ENCODE measurements at regions not wholly inside any gene's neighbourhood (a gene's known extent, or its start where the extent isn't known, plus 50 kb on each side); places are given as distances from the start of the nearest gene placed in this dataset.
"Not testable (repeated sequence)": the region's sequence is repeated elsewhere in the genome, so short reads cannot be mapped to it uniquely, and the experiment has no call there.

- Histone ChIP-seq H3K4me1 (no peaks in the 10 kb centered on the region), H3K9me3 (replicated peaks in 1 of 11) (peaks cover 6 to 19% (median 15%) of the 10 kb centered on the region in 11 experiments; a peak in 12 of 22 replicates), H3K4me3 (no peak overlapping the region), H3K4me2 (no peak overlapping the region), H3K36me3 (no peaks in the 10 kb centered on the region), H4K20me1 (no peaks in the 10 kb centered on the region), H3K27me3 (no peaks in the 10 kb centered on the region), H3K9ac (no peak overlapping the region), H3K27ac (no peak overlapping the region)
- TF ChIP-seq Cebpa-rat (IDR thresholded peaks at IDR 0.05), result no peak
Measured at GRCh38 chr3:73164622-73165021, 103.2 kb downstream of the EBLN2 start.

- Histone ChIP-seq H3K36me3 (no peaks in the 10 kb centered on the region), H3K9me3 (replicated peaks in 1 of 11) (no peaks in the 10 kb centered on the region), H3K27me3 (no peaks in the 10 kb centered on the region), H3K4me1 (no peaks in the 10 kb centered on the region), H3K4me2 (no peak overlapping the region), H3K4me3 (no peak overlapping the region), H3K9ac (no peak overlapping the region), H3K27ac (no peak overlapping the region), H4K20me1 (no peaks in the 10 kb centered on the region)
- no peak for TF ChIP-seq Cebpa-rat (IDR thresholded peaks at IDR 0.05)
Measured at GRCh38 chr3:73175698-73176097, 114.2 kb downstream of the EBLN2 start.

GRCh38 chr3:73176941-73177340 lies 115.5 kb downstream of the EBLN2 start:
- Histone ChIP-seq H3K27me3 (no peaks in the 10 kb centered on the region), H3K9ac (no peak overlapping the region), H3K4me3 (no peak overlapping the region), H3K36me3 (no peaks in the 10 kb centered on the region), H4K20me1 (no peaks in the 10 kb centered on the region), H3K4me1 (no peaks in the 10 kb centered on the region), H3K9me3 (replicated peaks in 1 of 11) (no peaks in the 10 kb centered on the region), H3K27ac (no peak overlapping the region), H3K4me2 (no peak overlapping the region)
- no peak for TF ChIP-seq Cebpa-rat (IDR thresholded peaks at IDR 0.05)

- no peak overlapping the region for H3K4me3 ChIP-seq
- H3K27me3 ChIP-seq, result no peaks in the 10 kb centered on the region
- no peak overlapping the region for H3K4me2 ChIP-seq
- no peaks in the 10 kb centered on the region for H3K9me3 ChIP-seq (replicated peaks in 1 of 11)
- no peaks in the 10 kb centered on the region for H4K20me1 ChIP-seq
- H3K4me1 ChIP-seq, result no peaks in the 10 kb centered on the region
- no peak for TF ChIP-seq Cebpa-rat (IDR thresholded peaks at IDR 0.05)
- H3K27ac ChIP-seq, result no peak overlapping the region
- H3K9ac ChIP-seq, result no peak overlapping the region
- H3K36me3 ChIP-seq, result no peaks in the 10 kb centered on the region
Measured at GRCh38 chr3:73177827-73178226, 116.4 kb downstream of the EBLN2 start.

- Histone ChIP-seq H3K36me3 (no peaks in the 10 kb centered on the region), H4K20me1 (no peaks in the 10 kb centered on the region), H3K4me2 (no peak overlapping the region), H3K9ac (no peak overlapping the region), H3K27me3 (no peaks in the 10 kb centered on the region), H3K9me3 (replicated peaks in 1 of 11) (no peaks in the 10 kb centered on the region), H3K4me3 (no peak overlapping the region), H3K4me1 (no peaks in the 10 kb centered on the region), H3K27ac (no peak overlapping the region)
- no peak for TF ChIP-seq Cebpa-rat (IDR thresholded peaks at IDR 0.05)
Measured at GRCh38 chr3:73179601-73180000, 118.1 kb downstream of the EBLN2 start.

GRCh38 chr3:73186741-73187140 lies 125.3 kb downstream of the EBLN2 start:
- Histone ChIP-seq H4K20me1 (no peaks in the 10 kb centered on the region), H3K27me3 (no peaks in the 10 kb centered on the region), H3K4me3 (no peak overlapping the region), H3K4me1 (peaks cover 0 to 7% (median 0%) of the 10 kb centered on the region in 10 experiments; a peak in 2 of 20 replicates), H3K9me3 (replicated peaks in 1 of 11) (0 out of 22 replicates have a peak, but pooled peaks cover 0 to 4% (median 0%) of the 10 kb centered on the region in 11 experiments), H3K4me2 (no peak overlapping the region), H3K27ac (no peak overlapping the region), H3K36me3 (no peaks in the 10 kb centered on the region), H3K9ac (no peak overlapping the region)
- no peak for TF ChIP-seq Cebpa-rat (IDR thresholded peaks at IDR 0.05)

- TF ChIP-seq Cebpa-rat (IDR thresholded peaks at IDR 0.05), result no peak
- Histone ChIP-seq H3K36me3 (no peaks in the 10 kb centered on the region), H3K4me2 (no peak overlapping the region), H3K27me3 (no peaks in the 10 kb centered on the region), H3K9me3 (replicated peaks in 1 of 11) (0 out of 22 replicates have a peak, but pooled peaks cover 0 to 4% (median 0%) of the 10 kb centered on the region in 11 experiments), H4K20me1 (no peaks in the 10 kb centered on the region), H3K9ac (no peak overlapping the region), H3K4me3 (no peak overlapping the region), H3K27ac (no peak overlapping the region), H3K4me1 (peaks cover 0 to 7% (median 0%) of the 10 kb centered on the region in 10 experiments; a peak in 2 of 20 replicates)
Measured at GRCh38 chr3:73187328-73187727, 125.9 kb downstream of the EBLN2 start.

- Histone ChIP-seq H3K36me3 (0 out of 22 replicates have a peak, but pooled peaks cover 0 to 4% (median 0%) of the 10 kb centered on the region in 11 experiments), H3K9me3 (replicated peaks in 1 of 11) (peaks cover 0 to 6% (median 0%) of the 10 kb centered on the region in 11 experiments; a peak in 1 of 22 replicates), H3K4me3 (no peak overlapping the region), H3K4me2 (no peak overlapping the region), H3K4me1 (peaks cover 0 to 7% (median 0%) of the 10 kb centered on the region in 10 experiments; a peak in 2 of 20 replicates), H3K27me3 (no peaks in the 10 kb centered on the region), H4K20me1 (no peaks in the 10 kb centered on the region), H3K9ac (no peak overlapping the region), H3K27ac (no peak overlapping the region)
- no peak for TF ChIP-seq Cebpa-rat (IDR thresholded peaks at IDR 0.05)
Measured at GRCh38 chr3:73188707-73189106, 127.2 kb downstream of the EBLN2 start.

- TF ChIP-seq Cebpa-rat (IDR thresholded peaks at IDR 0.05), result no peak
- no peak overlapping the region for H3K27ac ChIP-seq
- no peaks in the 10 kb centered on the region for H4K20me1 ChIP-seq
- H3K9ac ChIP-seq, result no peak overlapping the region
- peaks cover 0 to 23% (median 10%) of the 10 kb centered on the region in 11 experiments; a peak in 13 of 22 replicates for H3K9me3 ChIP-seq (replicated peaks in 1 of 11)
- H3K27me3 ChIP-seq, result no peaks in the 10 kb centered on the region
- no peak overlapping the region for H3K4me2 ChIP-seq
- H3K4me1 ChIP-seq, result no peaks in the 10 kb centered on the region
- H3K4me3 ChIP-seq, result no peak overlapping the region
- 0 out of 22 replicates have a peak, but pooled peaks cover 0 to 4% (median 0%) of the 10 kb centered on the region in 11 experiments for H3K36me3 ChIP-seq
Measured at GRCh38 chr3:73192036-73192738, 130.7 kb downstream of the EBLN2 start.

- H3K4me2 ChIP-seq, H3K9ac ChIP-seq, H3K4me3 ChIP-seq, H3K4me1 ChIP-seq, H3K27ac ChIP-seq, H3K36me3 ChIP-seq, H3K27me3 ChIP-seq, H4K20me1 ChIP-seq: not testable (repeated sequence)
- H3K9me3 ChIP-seq (replicated peaks in 1 of 11), result peaks cover 0 to 23% (median 10%) of the 10 kb centered on the region in 11 experiments; a peak in 13 of 22 replicates
Measured at GRCh38 chr3:73193943-73194342, 132.5 kb downstream of the EBLN2 start.

All from BLaER1 treated with 17β-estradiol and CSF1 and Interleukin-3, amounts not matched to agents 10 nM and 100 nM (cell line).